MM.1S (cell line): ENCODE measurements at regions not wholly inside any gene's neighbourhood (a gene's known extent, or its start where the extent isn't known, plus 50 kb on each side); places are given as distances from the start of the nearest gene placed in this dataset.

Source experiments
- CTCF ChIP-seq: fragments of 300-600 bp; sonication (generic); IDR thresholded peaks from 2 replicates; pipeline ENCODE4 v1.5.1; 2016; ENCODE audit warnings: antibody characterized with exemption, low read length, mixed read lengths
- EZH2phosphoT487 ChIP-seq: fragments of 300-600 bp; sonication (generic); IDR thresholded peaks from 2 replicates; pipeline ENCODE4 v1.6.1; 2018; ENCODE audit warnings: antibody characterized with exemption, low read length

GRCh38 chr20:59411589-59411988 is 111.2 kb downstream of the EDN3 start:
- TF ChIP-seq CTCF (no peak), EZH2phosphoT487 (no peak)
